ENCODE measurements at regions not wholly inside any gene's neighbourhood (a gene's known extent, or its start where the extent isn't known, plus 50 kb on each side); places are given as distances from the start of the nearest gene placed in this dataset.

- TF ChIP-seq CTCF (IDR thresholded peaks at IDR 0.05) (no peak), ZFX (IDR thresholded peaks at IDR 0.05; ENCODE audit: borderline replicate concordance) (no peak)
Observed at GRCh38 chr6:139523986-139524385, 149.5 kb upstream of the CITED2 start.
